EL (cell line): ENCODE measurements at regions not wholly inside any gene's neighbourhood (a gene's known extent, or its start where the extent isn't known, plus 50 kb on each side); places are given as distances from the start of the nearest gene placed in this dataset.

ENCODE experiments used
- DNase-seq: peaks from one replicate; pipeline ENCODE4 v3.0.0-alpha.2; 2016

GRCh38 chr19:31402529-31403316, 53.5 kb upstream of the TSHZ3 start:
- DNase-seq, result no peak

GRCh38 chr19:31406106-31406505, 56.9 kb upstream of the TSHZ3 start:
- DNase-seq, result no peak

DNA sequence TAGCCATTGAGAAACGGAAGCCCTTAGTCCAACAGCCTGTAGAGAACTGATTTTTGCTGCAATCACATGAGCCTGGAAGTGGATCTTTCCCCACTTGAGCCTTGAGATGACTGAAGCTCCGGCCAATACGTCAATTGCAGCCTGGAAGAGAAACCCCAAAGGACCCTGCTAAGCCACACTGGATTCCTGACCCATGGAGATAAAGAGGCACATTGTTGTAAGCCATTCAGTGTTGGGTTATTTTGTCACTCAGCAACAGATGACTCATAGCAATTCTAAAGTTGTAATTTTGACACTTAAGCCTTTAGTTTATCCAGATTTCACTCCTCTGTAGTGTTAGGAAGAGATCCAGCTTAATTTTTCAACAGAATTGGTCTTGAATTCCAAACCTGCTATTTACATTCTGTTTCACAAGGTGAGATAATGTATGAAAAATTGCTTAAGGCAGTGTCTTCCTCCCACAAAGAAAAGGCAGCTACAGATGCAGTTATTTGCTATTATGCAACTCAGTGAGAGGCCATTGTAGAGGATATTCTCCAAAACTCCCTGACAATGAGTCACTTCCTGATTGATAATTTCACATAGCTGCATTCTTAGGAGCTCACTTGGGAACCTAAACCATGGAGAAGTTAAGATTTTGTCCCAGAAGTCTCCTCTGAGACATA, 59.4 kb upstream of the TSHZ3 start:
- DNase-seq, result peak; percentile 86

DNA sequence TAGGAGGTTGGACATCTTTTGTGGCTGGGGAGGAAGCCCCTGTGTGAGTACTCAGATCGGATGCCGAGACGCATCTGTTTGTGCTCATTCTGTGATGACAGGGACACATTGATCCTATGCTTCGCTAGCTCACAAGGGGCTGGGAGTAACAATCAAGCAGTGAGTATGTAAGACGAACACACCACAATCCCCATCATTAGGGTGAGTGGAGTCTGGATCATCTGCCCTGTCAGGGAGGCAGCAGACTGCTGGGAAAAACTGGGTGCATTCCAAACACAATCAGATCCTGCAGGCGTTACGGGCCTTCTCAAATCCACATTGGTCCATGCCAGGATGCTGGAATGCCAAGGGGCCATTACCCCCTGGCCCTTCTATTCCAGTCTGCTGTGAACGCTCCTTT, 64.1 kb upstream of the TSHZ3 start:
- no peak for DNase-seq

DNA sequence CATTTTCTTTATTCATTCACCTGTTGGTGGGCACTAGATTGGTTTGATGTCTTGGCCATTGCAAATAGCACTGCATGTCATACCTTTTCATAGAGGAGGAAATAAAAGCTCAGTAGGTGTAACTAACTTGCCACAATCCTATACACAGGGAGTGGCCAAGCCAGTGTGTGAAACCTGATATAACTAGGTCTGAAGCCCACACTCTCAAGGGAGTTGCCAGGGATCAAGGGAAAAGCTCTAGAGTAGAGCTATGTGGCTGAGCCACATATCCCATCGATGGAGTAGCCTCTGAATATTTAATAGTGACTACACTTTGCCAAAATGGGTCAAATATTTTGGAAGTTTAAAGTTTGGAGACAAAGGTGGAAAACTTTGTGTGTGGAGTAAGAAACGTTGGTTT, 66.1 kb upstream of the TSHZ3 start:
- DNase-seq, result no peak

- DNase-seq, result no peak
These were observed 67.3 kb upstream of the TSHZ3 start for GRCh38 chr19:31416548-31416947.

DNA sequence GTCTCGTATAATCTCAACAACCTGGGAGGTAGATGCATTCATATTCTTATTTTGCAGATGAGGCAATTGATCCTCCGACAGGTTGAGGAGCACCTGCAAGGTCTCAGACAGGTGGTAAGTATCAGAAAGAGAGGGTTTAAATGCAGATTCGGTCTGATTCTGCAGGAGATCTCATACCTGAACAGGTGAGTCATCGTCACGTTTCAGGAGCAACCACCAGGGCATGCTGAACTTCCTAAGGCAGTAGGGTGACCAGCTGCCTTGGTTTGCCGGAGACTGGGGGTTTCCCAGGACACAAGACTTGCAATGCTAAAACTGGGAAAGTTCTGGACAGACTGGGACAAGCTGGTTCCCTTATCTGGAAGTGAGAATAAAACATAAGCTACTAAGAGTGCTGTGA, 68.8 kb upstream of the TSHZ3 start:
- DNase-seq, result no peak

- DNase-seq, result no peak
These were observed 69.6 kb upstream of the TSHZ3 start for GRCh38 chr19:31418692-31419430.

DNA sequence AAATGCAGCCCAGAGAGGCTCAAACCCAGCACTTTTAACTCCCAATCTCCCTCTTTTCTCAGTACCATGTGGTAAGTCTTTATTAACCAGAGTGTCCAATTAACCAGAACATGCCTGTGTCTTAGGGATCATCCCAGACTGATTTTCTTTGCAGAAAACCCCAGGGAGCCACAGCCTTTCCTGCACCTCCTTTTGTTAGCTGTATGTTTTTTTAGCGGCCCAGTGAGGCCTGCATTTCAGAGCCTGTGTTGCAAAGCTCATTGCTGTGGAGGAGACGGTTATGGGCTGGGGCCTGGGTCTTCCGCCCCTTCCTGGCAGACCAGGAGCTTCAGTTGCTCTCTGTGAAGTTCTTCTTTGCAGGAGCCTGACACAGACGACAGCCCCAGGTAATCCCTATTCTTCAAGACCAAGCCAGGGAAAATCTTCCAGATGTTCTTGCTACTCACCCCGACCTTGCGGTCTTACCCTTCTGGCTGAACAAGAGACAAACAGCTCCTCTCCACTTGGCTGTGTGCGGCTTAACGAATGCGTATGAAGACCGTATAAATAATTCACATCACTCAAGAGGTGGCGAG, 70.7 kb upstream of the TSHZ3 start:
- DNase-seq, result no peak

GRCh38 chr19:31421082-31421481, 71.8 kb upstream of the TSHZ3 start:
- DNase-seq, result no peak

GRCh38 chr19:31421856-31422255, 72.6 kb upstream of the TSHZ3 start:
- no peak for DNase-seq

- no peak for DNase-seq
These were observed 74.7 kb upstream of the TSHZ3 start for GRCh38 chr19:31423896-31424295.

- no peak for DNase-seq
These were observed 75.8 kb upstream of the TSHZ3 start for GRCh38 chr19:31424861-31425620.

- no peak for DNase-seq
These were observed 78.6 kb upstream of the TSHZ3 start for GRCh38 chr19:31427857-31428256.

DNA sequence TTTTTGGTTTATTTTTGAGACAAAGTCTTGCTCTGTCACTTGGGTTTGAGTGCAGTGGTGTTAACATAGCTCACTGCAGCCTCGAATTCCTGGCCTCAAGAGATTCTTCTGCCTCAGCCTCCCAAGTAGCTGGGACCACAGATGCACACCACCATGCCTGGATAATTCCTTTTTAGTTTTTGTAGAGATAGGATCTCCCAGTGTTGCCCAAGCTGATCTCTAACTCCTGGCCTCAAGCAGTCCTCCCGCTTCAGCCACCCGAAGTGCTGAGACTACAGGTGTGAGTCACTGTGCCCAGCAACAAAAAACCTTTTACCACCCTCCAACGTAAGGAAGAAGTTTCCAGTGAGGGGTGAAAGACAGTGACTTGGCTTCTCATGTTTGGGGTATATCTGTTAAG, 81.1 kb upstream of the TSHZ3 start:
- DNase-seq, result no peak

GRCh38 chr19:31432201-31432810, 83.1 kb upstream of the TSHZ3 start:
- no peak for DNase-seq

GRCh38 chr19:31436121-31436776, 87.0 kb upstream of the TSHZ3 start:
- DNase-seq, result peak; percentile 13

DNA sequence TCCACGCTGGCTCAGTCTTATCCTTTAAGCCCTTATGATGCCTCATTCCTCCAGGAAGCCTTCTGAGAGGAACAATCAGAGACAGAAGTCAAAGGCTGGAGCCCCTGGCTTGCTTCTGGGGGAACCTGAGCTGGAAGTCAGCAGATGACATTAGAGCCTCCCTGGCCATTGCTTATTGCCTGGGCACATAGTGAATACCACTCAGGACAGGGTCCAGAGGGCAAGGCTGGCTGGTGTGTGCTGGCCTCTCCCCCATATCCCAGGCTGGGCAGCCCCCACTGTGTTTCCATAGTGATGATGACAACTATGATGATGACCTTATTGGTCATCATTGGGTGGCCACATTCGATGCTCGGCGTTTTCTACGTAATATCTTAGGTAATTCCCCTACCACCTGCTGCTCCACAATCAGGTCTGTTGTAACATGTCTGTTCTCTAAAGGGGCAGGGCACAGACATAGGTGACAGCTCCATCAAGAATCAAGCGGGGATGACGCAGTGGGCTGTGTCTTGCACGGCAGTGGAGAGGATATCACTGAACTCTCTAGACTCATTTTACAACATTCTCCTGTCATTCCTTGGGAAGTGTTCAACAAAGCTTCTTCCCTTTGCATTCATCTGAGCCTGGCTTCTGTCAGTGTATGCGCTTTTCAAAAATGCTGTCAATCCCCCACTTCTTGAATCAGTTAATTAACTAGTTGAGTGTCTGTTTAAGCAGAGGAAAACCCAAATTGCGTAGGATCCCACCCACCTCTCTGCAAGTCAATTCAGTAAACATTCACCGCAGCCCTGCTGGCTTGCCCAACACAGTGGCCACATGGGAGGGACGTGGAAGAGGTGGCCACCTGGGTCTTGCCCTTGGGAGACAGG, 89.4 kb upstream of the TSHZ3 start:
- no peak for DNase-seq

GRCh38 chr19:31439270-31439573, 90.0 kb upstream of the TSHZ3 start:
- DNase-seq, result no peak

GRCh38 chr19:31444931-31445330, 95.7 kb upstream of the TSHZ3 start:
- no peak for DNase-seq

DNA sequence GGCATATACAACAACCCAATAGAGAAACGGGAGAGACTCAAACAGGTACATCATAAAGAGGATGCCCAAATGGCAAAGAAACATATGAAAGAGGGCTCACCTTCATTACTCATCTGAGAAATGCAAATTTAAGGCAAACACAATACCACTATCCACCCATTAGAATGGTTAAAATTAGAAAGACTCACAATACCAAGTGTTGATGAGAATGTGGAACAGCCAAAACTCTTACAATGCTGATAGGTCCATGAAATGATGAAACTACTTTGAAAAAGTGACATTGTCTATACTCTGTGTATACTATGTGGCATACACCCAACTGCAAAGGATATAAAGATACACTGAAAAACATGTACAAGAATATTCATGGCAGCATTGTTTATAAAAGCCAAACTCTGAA, 96.2 kb upstream of the TSHZ3 start:
- DNase-seq, result no peak
